AG04449 (cell line): ENCODE measurements at regions not wholly inside any gene's neighbourhood (a gene's known extent, or its start where the extent isn't known, plus 50 kb on each side); places are given as distances from the start of the nearest gene placed in this dataset.
A peak's percentile ranks its signal among the peaks of the same experiment; 100 is the strongest.

Experiments used
- CTCF ChIA-PET: fragments of 350-600 bp; formaldehyde crosslinking; extraction: SDS; loops from one replicate; lab custom pipeline; 2021; ENCODE audit warnings: antibody characterized with exemption; lab: Yijun Ruan, JAX
- POLR2A ChIA-PET: fragments of 400-600, 350-600 bp; formaldehyde crosslinking; extraction: SDS; loops from one replicate; lab custom pipeline; 2020; ENCODE audit warnings: antibody characterized with exemption, inconsistent platforms; lab: Yijun Ruan, JAX
- DNase-seq: peaks from one replicate; pipeline ENCODE4 v3.0.0-alpha.2; 2010; ENCODE audit warnings: low read depth, low spot score
- H3K4me3 ChIP-seq: 2 replicates; pipeline ENCODE4 v1.5.1; 2011; ENCODE audit warnings: low read depth, mild to moderate bottlenecking, control low read depth, low read length
- CTCF ChIP-seq: IDR thresholded peaks from one replicate; pipeline ENCODE4 v1.5.1; 2011; ENCODE audit warnings: mild to moderate bottlenecking, moderate library complexity, low read length, control low read depth, inconsistent platforms; ENCODE audit not compliant: insufficient read depth; ENCODE audit errors: missing control alignments

DNA sequence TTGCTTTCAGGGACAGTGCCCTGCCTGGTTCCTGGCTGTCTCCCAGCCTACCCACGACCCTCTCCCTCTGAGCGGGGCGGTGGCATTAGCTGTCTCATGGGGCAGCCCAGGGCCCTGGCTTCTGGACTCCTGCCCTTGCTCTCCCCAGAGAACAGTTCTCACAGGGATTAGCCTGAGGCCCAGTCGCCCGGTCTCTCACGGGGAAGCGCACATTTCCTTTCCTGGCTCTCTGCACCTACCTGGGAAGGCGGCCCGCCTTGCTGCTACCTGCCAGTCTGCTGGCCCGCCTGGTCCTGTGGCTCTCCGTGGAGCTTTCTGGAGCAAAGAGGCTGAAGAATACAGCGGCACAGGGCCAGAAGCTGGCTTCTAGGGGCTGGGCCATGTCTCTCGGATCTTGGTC, 128.4 kb downstream of the FHDC1 start:
- POLR2A ChIA-PET = no interaction called here
- H3K4me3 ChIP-seq = no peak overlapping the region
- no peak for DNase-seq
- no peak for TF ChIP-seq CTCF
- CTCF ChIA-PET = interaction anchor here (0.7 to 1.8 kb wide), 3 partner anchors 10 to 19 kb away, joined by 3 to 9 read pairs (median 3); no protein-coding TSS in a partner anchor

GRCh38 chr4:153065276-153065675, 129.2 kb downstream of the FHDC1 start:
- no peak for TF ChIP-seq CTCF
- CTCF ChIA-PET = interaction anchor here (1.8 kb wide), 1 partner anchor 18 kb away, joined by 9 read pairs; no protein-coding TSS in a partner anchor

GRCh38 chr4:153067376-153067775, 131.3 kb downstream of the FHDC1 start:
- ChIA-PET CTCF (interaction anchor here (1.2 to 1.7 kb wide), 3 partner anchors 16 to 224 kb away, joined by 3 to 7 read pairs (median 4); no protein-coding TSS in a partner anchor), POLR2A (no interaction called here)
- DNase-seq = peak; percentile 4
- no peak for TF ChIP-seq CTCF
- H3K4me3 ChIP-seq = no peak overlapping the region

More at GRCh38 chr4:153065276-153065675, 129.2 kb downstream of the FHDC1 start:
- no peak overlapping the region for H3K4me3 ChIP-seq
- POLR2A ChIA-PET = no interaction called here
- no peak for DNase-seq

DNA sequence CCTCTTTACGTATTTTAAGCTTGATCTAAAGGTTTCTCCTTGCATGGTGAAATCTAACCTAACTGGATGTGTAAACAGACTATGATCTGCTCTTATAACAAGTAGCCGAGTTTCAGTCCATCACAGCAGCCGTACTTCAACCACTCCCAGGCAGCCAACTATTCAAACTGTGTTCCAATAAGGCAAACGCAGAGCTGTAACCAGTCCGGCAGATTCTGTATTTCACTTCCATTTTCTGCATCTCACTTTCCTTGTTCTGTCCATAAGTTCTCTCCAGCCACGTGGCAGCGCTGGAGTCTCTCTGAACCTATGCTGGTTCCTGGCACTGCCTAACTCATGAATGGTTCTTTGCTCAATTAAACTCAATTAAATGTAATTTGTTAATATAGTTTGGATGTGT, 132.6 kb downstream of the FHDC1 start:
- ChIA-PET POLR2A (no interaction called here), CTCF (interaction anchor here (2.0 kb wide), 1 partner anchor 16 kb away, joined by 7 read pairs; no protein-coding TSS in a partner anchor)
- H3K4me3 ChIP-seq = no peak overlapping the region
- no peak for DNase-seq
- no peak for TF ChIP-seq CTCF

GRCh38 chr4:153071958-153072598, 132.2 kb upstream of the TRIM2 start:
- no peak for TF ChIP-seq CTCF
- CTCF ChIA-PET = interaction anchor here (5.7 kb wide), 1 partner anchor 14 kb away, joined by 37 read pairs; no protein-coding TSS in a partner anchor
- H3K4me3 ChIP-seq = no peak overlapping the region
- DNase-seq = no peak
- POLR2A ChIA-PET = no interaction called here

- no peak overlapping the region for H3K4me3 ChIP-seq
- no peak for TF ChIP-seq CTCF
- POLR2A ChIA-PET = no interaction called here
- CTCF ChIA-PET = interaction anchor here (2.6 to 5.7 kb wide), 2 partner anchors 11 to 13 kb away, joined by 19 to 37 read pairs; no protein-coding TSS in a partner anchor
- no peak for DNase-seq
Measured at GRCh38 chr4:153072661-153073060, 131.6 kb upstream of the TRIM2 start.
